ENCODE measurements at regions not wholly inside any gene's neighbourhood (a gene's known extent, or its start where the extent isn't known, plus 50 kb on each side); places are given as distances from the start of the nearest gene placed in this dataset.

- TF ChIP-seq, protein P1, sequence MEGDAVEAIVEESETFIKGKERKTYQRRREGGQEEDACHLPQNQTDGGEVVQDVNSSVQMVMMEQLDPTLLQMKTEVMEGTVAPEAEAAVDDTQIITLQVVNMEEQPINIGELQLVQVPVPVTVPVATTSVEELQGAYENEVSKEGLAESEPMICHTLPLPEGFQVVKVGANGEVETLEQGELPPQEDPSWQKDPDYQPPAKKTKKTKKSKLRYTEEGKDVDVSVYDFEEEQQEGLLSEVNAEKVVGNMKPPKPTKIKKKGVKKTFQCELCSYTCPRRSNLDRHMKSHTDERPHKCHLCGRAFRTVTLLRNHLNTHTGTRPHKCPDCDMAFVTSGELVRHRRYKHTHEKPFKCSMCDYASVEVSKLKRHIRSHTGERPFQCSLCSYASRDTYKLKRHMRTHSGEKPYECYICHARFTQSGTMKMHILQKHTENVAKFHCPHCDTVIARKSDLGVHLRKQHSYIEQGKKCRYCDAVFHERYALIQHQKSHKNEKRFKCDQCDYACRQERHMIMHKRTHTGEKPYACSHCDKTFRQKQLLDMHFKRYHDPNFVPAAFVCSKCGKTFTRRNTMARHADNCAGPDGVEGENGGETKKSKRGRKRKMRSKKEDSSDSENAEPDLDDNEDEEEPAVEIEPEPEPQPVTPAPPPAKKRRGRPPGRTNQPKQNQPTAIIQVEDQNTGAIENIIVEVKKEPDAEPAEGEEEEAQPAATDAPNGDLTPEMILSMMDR (IDR thresholded peaks at IDR 0.05), result no peak
- no peak for TF ChIP-seq POLR2A (IDR thresholded peaks at IDR 0.05)
- ATAC-seq, result no peak
- Histone ChIP-seq H3K4me1 (no peaks in the 10 kb centered on the region), H3K36me3 (no peaks in the 10 kb centered on the region), H3K27ac (no peak overlapping the region), H3K27me3 (no peaks in the 10 kb centered on the region), H3K4me3 (no peak overlapping the region), H3K9me3 (peaks cover 0 to 15% (median 0%) of the 10 kb centered on the region in 12 donors)
- DNase-seq, result no peak
- intact Hi-C loops (cut with DNase I), result no loop called here
- 79 to 90% (median 85%) methylated on average over 1 of the region's 1 CpG for whole genome bisulfite sequencing, 4 donors
Measured at GRCh38 chr18:6636091-6636490, 93.4 kb upstream of the ARHGAP28 start.

GRCh38 chr18:6638447-6638846 is 91.1 kb upstream of the ARHGAP28 start:
- no peak for TF ChIP-seq POLR2A (IDR thresholded peaks at IDR 0.05)
- TF ChIP-seq, protein P1 (IDR thresholded peaks at IDR 0.05), result no peak
- Histone ChIP-seq H3K36me3 (no peaks in the 10 kb centered on the region), H3K9me3 (no peaks in the 10 kb centered on the region), H3K27me3 (no peaks in the 10 kb centered on the region), H3K27ac (no peak overlapping the region), H3K4me1 (no peaks in the 10 kb centered on the region), H3K4me3 (no peak overlapping the region)
- 67 to 81% (median 74%) methylated on average over 5 of the region's 5 CpGs for WGBS, 4 donors
- ATAC-seq, result no peak
- DNase-seq, result no peak
- intact Hi-C loops (cut with DNase I), result no loop called here

DNA sequence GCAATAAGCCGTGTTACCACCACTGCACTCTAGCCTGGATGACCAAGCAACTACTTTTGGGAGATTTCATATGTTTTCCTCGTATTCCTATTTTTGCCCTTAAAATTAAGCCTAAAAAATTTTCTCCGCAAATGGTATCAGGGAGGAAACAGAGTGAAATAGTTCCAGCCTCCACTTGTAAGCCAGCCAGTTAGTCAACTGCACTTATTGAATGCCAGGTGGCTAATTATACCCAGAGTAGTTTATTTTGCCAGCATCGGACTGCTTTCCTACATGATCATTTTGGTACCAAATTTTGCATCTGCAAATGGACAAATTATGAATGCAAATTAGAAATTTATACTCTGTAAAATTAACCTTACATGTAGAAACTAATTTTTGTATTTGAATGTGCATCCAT is 90.2 kb upstream of the ARHGAP28 start:
- H3K9me3 ChIP-seq, result peaks cover 0 to 5% (median 0%) of the 10 kb centered on the region in 12 donors
- no peaks in the 10 kb centered on the region for H3K4me1 ChIP-seq
- H3K4me3 ChIP-seq, result no peak overlapping the region
- WGBS, 4 donors, result 92 to 96% (median 93%) methylated on average over 4 of the region's 4 CpGs
- intact Hi-C loops (cut with DNase I), result no loop called here
- ATAC-seq, result no peak
- H3K36me3 ChIP-seq, result no peaks in the 10 kb centered on the region
- no peak overlapping the region for H3K27ac ChIP-seq
- TF ChIP-seq, protein P1 (IDR thresholded peaks at IDR 0.05), result no peak
- TF ChIP-seq POLR2A (IDR thresholded peaks at IDR 0.05), result no peak
- H3K27me3 ChIP-seq, result no peaks in the 10 kb centered on the region
- no peak for DNase-seq

GRCh38 chr18:6644836-6645627 is 84.5 kb upstream of the ARHGAP28 start:
- Histone ChIP-seq H3K36me3 (no peaks in the 10 kb centered on the region), H3K27ac (no peak overlapping the region), H3K27me3 (no peaks in the 10 kb centered on the region), H3K9me3 (peaks cover 0 to 5% (median 0%) of the 10 kb centered on the region in 12 donors), H3K4me1 (no peaks in the 10 kb centered on the region), H3K4me3 (no peak overlapping the region)
- intact Hi-C loops (cut with DNase I), result no loop called here
- 55 to 62% (median 60%) methylated on average over 10 of the region's 10 CpGs for WGBS, 4 donors
- DNase-seq (no peak), ATAC-seq (no peak)
- TF ChIP-seq POLR2A (IDR thresholded peaks at IDR 0.05), result no peak
- TF ChIP-seq, protein P1 (IDR thresholded peaks at IDR 0.05), result no peak
